ENCODE measurements at regions not wholly inside any gene's neighbourhood (a gene's known extent, or its start where the extent isn't known, plus 50 kb on each side); places are given as distances from the start of the nearest gene placed in this dataset.

DNA sequence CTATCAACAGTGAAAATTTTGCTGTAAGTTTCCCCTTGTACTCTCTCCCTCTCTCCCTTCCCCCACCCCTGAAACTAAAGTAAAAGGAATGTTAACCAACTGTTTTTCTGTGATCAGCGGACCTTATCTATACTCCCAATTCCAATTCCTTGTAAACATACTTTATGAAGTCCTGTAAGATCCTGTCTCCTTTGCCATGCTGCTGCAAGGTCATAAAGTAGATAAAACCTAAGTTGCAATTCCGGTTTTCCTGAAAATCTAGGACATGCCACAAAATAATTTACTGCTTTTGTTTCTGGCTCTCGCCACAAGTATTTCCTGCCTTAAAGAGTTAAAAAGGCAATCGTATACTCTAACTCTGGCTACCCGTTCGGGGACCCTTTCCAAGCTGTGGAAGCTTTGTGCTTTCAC, 1469.0 kb downstream of the LRRC4C start:
- H3K27ac Mint-ChIP-seq, result peak overlapping the region; percentile 99
- H3K36me3 Mint-ChIP-seq (ENCODE audit: low read depth), result peaks cover 46% of the 10 kb centered on the region
- TF ChIP-seq, protein P1, sequence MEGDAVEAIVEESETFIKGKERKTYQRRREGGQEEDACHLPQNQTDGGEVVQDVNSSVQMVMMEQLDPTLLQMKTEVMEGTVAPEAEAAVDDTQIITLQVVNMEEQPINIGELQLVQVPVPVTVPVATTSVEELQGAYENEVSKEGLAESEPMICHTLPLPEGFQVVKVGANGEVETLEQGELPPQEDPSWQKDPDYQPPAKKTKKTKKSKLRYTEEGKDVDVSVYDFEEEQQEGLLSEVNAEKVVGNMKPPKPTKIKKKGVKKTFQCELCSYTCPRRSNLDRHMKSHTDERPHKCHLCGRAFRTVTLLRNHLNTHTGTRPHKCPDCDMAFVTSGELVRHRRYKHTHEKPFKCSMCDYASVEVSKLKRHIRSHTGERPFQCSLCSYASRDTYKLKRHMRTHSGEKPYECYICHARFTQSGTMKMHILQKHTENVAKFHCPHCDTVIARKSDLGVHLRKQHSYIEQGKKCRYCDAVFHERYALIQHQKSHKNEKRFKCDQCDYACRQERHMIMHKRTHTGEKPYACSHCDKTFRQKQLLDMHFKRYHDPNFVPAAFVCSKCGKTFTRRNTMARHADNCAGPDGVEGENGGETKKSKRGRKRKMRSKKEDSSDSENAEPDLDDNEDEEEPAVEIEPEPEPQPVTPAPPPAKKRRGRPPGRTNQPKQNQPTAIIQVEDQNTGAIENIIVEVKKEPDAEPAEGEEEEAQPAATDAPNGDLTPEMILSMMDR (IDR thresholded peaks at IDR 0.05), result no peak
- H3K9me3 Mint-ChIP-seq, result peaks cover 58% of the 10 kb centered on the region
- H3K27me3 Mint-ChIP-seq (ENCODE audit: low read depth, poor library complexity), result no peaks in the 10 kb centered on the region
- peaks cover 19% of the 10 kb centered on the region for H3K4me1 Mint-ChIP-seq
- peak overlapping the region; percentile 56 for H3K4me3 Mint-ChIP-seq
- peak; percentile 8 for DNase-seq

DNA sequence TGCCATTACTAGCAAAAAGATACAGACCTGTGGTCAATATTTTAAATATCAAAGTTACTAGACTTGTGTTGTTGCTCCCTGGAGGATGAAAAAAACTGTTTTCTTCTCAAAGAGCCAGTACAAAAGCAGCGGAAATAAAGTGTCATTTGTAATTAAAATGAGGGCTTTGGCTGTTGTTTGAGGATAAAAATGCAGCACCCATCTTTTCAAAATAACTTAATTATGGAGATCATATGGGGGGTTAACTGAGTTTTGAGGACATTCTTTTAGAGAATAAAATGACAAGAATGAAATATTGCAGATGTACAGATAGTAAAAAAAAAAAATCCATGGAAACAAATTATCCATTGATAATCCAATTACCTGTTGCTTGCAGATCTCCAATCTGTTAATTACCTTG, 1484.4 kb downstream of the LRRC4C start:
- Mint-ChIP-seq H3K4me3 (no peak overlapping the region), H3K27me3 (ENCODE audit: low read depth, poor library complexity) (no peaks in the 10 kb centered on the region), H3K36me3 (ENCODE audit: low read depth) (no peaks in the 10 kb centered on the region), H3K27ac (no peak overlapping the region), H3K4me1 (no peaks in the 10 kb centered on the region), H3K9me3 (no peaks in the 10 kb centered on the region)
- DNase-seq, result no peak
- TF ChIP-seq, protein P1 (IDR thresholded peaks at IDR 0.05), result no peak

- DNase-seq, result no peak
- no peaks in the 10 kb centered on the region for H3K36me3 Mint-ChIP-seq (ENCODE audit: low read depth)
- H3K27ac Mint-ChIP-seq, result no peak overlapping the region
- no peak overlapping the region for H3K4me3 Mint-ChIP-seq
- no peaks in the 10 kb centered on the region for H3K4me1 Mint-ChIP-seq
- H3K9me3 Mint-ChIP-seq, result no peaks in the 10 kb centered on the region
- no peaks in the 10 kb centered on the region for H3K27me3 Mint-ChIP-seq (ENCODE audit: low read depth, poor library complexity)
- TF ChIP-seq, protein P1 (IDR thresholded peaks at IDR 0.05), result no peak
Observed at GRCh38 chr11:39972461-39972860, 1487.0 kb downstream of the LRRC4C start.

- no peak for DNase-seq
- Mint-ChIP-seq H3K9me3 (no peaks in the 10 kb centered on the region), H3K4me3 (no peak overlapping the region), H3K4me1 (no peaks in the 10 kb centered on the region), H3K36me3 (ENCODE audit: low read depth) (no peaks in the 10 kb centered on the region), H3K27me3 (ENCODE audit: low read depth, poor library complexity) (no peaks in the 10 kb centered on the region), H3K27ac (no peak overlapping the region)
- TF ChIP-seq, protein P1 (IDR thresholded peaks at IDR 0.05), result no peak
Observed at GRCh38 chr11:39971938-39972337, 1487.5 kb downstream of the LRRC4C start.

DNA sequence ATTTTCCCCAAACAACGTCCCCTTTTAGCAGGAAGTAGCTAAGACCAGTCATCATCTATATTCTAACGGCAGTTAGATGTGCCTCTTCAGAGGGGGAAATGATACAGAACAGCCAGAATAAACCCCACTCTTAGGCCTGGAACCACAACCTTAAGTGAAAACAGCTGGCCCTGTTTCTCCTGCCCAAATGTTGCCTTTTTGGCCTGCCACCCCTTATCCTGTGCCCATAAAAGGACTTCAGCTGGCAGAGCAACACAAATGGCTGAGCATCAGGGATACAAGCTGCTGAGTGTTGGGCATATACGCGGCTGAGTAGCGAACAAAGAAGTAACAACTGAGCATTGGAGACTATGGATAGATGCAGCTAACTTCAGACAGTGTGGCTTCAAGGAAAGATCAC, 1491.4 kb downstream of the LRRC4C start:
- Mint-ChIP-seq H3K9me3 (no peaks in the 10 kb centered on the region), H3K27ac (no peak overlapping the region), H3K36me3 (ENCODE audit: low read depth) (no peaks in the 10 kb centered on the region), H3K4me3 (no peak overlapping the region), H3K4me1 (peaks cover 11% of the 10 kb centered on the region), H3K27me3 (ENCODE audit: low read depth, poor library complexity) (no peaks in the 10 kb centered on the region)
- DNase-seq, result no peak
- TF ChIP-seq, protein P1 (IDR thresholded peaks at IDR 0.05), result no peak

GRCh38 chr11:39965701-39966100, 1493.8 kb downstream of the LRRC4C start:
- Mint-ChIP-seq H3K27me3 (ENCODE audit: low read depth, poor library complexity) (no peaks in the 10 kb centered on the region), H3K27ac (peak overlapping the region; percentile 48), H3K36me3 (ENCODE audit: low read depth) (no peaks in the 10 kb centered on the region), H3K4me1 (peaks cover 11% of the 10 kb centered on the region), H3K4me3 (no peak overlapping the region), H3K9me3 (no peaks in the 10 kb centered on the region)
- TF ChIP-seq, protein P1 (IDR thresholded peaks at IDR 0.05), result no peak
- DNase-seq, result no peak

Measured in nephron progenitor cell (in vitro differentiated cells).